PFSK-1 (cell line): ENCODE measurements at regions not wholly inside any gene's neighbourhood (a gene's known extent, or its start where the extent isn't known, plus 50 kb on each side); places are given as distances from the start of the nearest gene placed in this dataset.

Experiments used
- FOXP2 ChIP-seq: optimal IDR thresholded peaks from 2 replicates; pipeline ENCODE3; 2011; ENCODE audit warnings: borderline replicate concordance, control low read depth, inconsistent platforms; ENCODE audit not compliant: insufficient read depth; ENCODE audit errors: extremely low read length, extremely low read depth
- POLR2AphosphoS5 ChIP-seq: IDR thresholded peaks from 2 replicates; pipeline ENCODE4 v1.6.1; 2012; ENCODE audit warnings: low read depth, mild to moderate bottlenecking, control low read depth, low read length, moderate library complexity
- SIN3A ChIP-seq: IDR thresholded peaks from 2 replicates; pipeline ENCODE4 v1.6.1; 2012; ENCODE audit warnings: mild to moderate bottlenecking, low read length, moderate library complexity, borderline replicate concordance; ENCODE audit not compliant: insufficient read depth
- TAF1 ChIP-seq: IDR thresholded peaks from 2 replicates; pipeline ENCODE4 v1.6.1; 2012; ENCODE audit warnings: low read length, control low read depth, borderline replicate concordance; ENCODE audit not compliant: insufficient read depth
- TF ChIP-seq, protein P1 (sequence below), 2 experiments: IDR thresholded peaks; 2 replicates each; pipeline versions ENCODE4 v1.6.1 to v1.8.0; 2011 to 2012; ENCODE audit warnings: low read depth in 2 of 2, low read length in 2 of 2, control low read depth in 1 of 2, inconsistent platforms in 1 of 2, mild to moderate bottlenecking in 1 of 2, moderate library complexity in 1 of 2; ENCODE audit not compliant: insufficient read depth in 1 of 2

DNA sequence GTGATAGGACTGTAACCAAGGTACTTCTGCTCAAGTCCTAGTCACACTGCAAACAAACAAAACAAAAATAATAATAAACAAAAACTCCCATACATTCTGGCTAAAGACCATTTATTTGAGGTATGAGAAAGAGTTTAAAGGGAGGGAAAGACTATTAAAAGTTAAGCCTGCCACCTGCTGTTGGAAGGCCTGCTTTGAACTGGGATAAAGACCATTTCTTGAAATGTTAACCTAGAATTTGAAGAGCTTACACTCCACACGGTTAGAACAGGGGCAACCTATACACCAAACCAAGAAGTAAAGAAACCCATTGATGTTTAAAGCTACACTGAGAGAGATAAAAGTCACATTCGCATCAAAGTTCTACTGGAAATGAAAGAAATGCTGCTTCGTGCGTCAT lies 548.7 kb upstream of the DIPK2B start:
- no peak for TF ChIP-seq TAF1
- TF ChIP-seq, protein P1, sequence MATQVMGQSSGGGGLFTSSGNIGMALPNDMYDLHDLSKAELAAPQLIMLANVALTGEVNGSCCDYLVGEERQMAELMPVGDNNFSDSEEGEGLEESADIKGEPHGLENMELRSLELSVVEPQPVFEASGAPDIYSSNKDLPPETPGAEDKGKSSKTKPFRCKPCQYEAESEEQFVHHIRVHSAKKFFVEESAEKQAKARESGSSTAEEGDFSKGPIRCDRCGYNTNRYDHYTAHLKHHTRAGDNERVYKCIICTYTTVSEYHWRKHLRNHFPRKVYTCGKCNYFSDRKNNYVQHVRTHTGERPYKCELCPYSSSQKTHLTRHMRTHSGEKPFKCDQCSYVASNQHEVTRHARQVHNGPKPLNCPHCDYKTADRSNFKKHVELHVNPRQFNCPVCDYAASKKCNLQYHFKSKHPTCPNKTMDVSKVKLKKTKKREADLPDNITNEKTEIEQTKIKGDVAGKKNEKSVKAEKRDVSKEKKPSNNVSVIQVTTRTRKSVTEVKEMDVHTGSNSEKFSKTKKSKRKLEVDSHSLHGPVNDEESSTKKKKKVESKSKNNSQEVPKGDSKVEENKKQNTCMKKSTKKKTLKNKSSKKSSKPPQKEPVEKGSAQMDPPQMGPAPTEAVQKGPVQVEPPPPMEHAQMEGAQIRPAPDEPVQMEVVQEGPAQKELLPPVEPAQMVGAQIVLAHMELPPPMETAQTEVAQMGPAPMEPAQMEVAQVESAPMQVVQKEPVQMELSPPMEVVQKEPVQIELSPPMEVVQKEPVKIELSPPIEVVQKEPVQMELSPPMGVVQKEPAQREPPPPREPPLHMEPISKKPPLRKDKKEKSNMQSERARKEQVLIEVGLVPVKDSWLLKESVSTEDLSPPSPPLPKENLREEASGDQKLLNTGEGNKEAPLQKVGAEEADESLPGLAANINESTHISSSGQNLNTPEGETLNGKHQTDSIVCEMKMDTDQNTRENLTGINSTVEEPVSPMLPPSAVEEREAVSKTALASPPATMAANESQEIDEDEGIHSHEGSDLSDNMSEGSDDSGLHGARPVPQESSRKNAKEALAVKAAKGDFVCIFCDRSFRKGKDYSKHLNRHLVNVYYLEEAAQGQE (IDR thresholded peaks at IDR 0.05; ENCODE audit: insufficient read depth in 1 of 2, low read depth in 2 of 2, low read length in 2 of 2) = no peak
- TF ChIP-seq POLR2AphosphoS5 = no peak
- no peak for TF ChIP-seq FOXP2
- no peak for TF ChIP-seq SIN3A
